HG02798 (cell line): ENCODE measurements at regions not wholly inside any gene's neighbourhood (a gene's known extent, or its start where the extent isn't known, plus 50 kb on each side); places are given as distances from the start of the nearest gene placed in this dataset.
A peak's percentile ranks its signal among the peaks of the same experiment; 100 is the strongest.
"Not testable (repeated sequence)": the region's sequence is repeated elsewhere in the genome, so short reads cannot be mapped to it uniquely, and the experiment has no call there.

Source experiments
- ATAC-seq: cut with Tn5 transposase; IDR thresholded peaks from one replicate; pipeline ENCODE4 v1.9.1; 2021; ENCODE audit warnings: mild to moderate bottlenecking; ENCODE audit not compliant: unreplicated experiment, poor library complexity

DNA sequence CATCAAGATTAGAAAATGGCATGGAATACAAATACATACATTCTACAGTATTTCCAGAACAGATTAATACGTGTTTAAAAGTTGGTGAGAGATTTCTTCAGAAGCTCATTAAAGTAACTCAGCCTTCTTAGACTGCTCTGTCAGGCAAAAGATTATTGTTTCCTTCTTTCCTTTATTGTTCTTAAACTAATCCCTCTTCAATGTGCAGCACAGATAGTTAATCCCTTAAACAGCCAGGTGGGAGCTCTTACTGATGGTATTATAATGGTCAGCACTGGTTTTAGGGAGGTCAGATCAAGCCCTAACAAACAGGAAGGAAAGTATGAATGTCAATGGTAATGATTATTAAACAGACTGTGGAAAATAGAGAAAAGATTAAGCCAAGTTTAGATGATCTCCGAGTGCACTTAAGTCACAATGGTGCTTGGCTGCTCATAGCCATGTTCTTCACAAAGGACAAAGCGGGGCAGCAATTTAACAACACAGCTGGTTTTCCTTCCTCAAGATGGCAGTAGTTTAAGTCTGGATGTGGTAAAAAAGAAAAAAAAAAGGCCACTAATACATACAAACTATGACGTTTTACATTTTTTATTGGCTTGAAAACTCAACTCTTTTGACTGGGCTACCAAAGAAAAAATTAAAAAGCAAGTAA is 992.6 kb downstream of the PCDH9 start:
- ATAC-seq = no peak

DNA sequence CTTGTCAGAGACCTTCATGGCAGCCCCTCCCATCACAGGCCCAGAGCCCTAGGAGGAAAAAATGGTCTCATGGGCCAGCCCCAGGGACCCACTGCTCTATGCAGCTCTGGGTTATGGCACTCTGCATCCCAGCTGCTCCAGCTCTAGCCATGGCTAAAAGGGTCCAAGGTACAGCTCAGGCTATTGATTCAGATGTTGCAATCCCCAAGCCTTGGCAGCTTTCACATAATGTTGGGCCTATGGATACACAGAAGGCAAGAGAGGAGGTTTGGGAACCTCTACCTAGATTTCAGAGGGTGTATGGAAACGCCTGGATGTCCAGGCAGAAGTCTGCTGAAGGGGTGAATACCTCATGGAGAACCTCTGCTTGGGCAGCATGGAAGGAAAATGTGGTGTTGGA is 996.0 kb downstream of the PCDH9 start:
- ATAC-seq = no peak

DNA sequence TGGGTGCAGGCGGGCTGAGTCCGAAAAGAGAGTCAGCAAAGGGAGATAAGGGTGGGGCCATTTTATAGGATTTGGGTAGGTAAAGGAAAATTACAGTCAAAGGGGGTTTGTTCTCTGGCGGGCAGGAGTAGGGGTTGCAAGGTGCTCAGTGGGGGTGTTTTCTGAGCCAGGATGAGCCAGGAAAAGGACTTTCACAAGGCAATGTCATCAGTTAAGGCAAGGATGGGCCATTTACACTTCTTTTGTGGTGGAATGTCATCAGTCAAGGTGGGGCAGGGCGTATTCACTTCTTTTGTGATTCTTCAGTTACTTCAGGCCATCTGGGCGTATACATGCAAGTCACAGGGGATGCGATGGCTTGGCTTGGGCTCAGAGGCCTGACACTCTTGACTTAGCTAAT is 998.2 kb downstream of the PCDH9 start:
- ATAC-seq = not testable (repeated sequence)

DNA sequence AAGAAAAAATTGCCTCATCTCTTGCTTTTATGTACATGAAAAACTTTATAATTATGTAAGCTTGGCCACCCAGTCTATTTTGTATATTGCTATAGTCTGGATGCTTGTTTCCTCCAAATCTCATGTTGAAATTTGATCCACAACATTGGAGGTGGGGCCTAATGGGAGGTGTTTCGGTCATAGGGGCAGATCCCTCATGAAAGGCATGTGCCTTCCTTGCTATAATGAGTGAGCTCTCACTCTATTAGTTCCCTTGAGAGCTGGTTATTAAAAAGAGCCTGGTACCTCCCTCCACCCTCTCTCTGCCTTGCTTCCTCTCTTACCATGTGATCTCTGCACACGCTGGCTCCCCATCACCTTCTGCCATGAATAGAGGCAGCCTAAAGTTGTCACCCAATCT is 1005.1 kb downstream of the PCDH9 start:
- ATAC-seq = no peak

DNA sequence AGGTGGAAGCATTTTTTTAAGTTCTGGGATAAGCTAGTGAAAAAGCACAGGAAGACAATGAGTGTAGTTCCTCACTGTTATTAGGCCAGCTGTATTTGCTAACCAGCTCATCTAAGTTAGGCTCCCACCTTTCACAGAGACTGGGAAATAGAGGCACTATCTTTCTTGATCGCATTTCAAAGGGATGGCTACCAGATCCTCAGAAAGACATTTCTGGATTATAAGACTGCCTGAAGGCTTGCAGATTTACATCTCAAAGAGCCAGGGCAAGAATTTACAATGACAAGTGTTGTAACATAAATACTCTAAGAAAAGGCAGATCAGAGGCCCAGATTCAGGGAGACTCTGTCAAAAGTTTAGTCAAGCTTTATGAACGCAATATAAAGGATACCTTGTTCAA is 1005.5 kb downstream of the PCDH9 start:
- no peak for ATAC-seq

DNA sequence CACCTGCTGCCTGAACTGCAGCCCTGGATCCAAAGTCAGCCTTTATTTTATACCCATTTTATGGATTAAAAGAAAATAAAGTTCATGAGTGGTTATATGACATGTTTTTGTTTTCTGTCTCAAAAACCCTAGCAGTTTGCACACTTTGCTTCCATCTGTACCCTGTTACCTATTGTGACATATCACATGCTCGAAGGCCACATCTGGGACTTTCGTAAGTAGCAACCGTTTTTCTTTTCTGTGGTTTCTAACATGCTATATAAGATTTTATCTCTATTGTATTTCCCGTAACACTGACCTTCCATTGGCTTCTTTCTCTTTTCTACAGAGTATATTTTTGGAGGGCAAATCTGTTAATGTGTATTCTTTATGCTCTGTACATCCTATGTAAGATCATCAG is 1007.2 kb downstream of the PCDH9 start:
- ATAC-seq = peak; percentile 60

DNA sequence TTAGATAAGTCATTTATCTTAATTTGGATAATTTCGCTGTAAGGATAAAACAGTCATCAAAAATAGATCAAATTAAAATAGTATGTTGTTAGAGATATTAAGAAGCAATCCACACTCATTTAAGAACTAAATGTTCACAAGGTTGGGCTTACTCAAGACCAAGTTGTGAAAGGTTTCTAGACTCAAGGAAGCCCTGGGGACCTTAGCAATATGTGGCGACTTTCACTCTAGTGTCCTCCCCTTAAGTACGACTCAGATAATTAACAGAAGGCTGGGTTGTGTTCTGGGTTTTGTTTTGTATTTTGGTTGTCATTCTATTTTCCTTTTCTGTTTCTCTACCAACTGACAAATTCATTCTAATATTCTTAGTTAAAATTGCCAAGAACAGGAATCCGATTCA is 1008.0 kb downstream of the PCDH9 start:
- no peak for ATAC-seq

DNA sequence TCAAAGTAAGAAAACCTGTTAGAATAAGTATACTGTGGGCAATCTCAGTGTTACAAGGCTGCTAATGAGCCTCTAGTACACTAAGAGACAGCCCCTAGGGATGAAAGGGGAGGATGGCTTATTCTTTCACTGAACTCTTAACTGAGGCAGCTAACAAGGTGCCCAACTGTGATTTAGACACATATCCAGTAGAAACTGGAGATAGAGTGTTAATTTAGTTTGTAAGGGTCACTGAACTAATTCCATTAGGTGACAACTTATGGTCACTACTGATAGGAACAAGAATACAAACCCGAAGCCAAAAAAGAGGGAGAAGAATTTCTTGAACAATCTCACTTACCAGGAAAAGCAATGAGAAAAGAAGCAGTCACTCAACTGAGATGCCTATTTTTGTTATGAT is 1010.6 kb downstream of the PCDH9 start:
- ATAC-seq = no peak

DNA sequence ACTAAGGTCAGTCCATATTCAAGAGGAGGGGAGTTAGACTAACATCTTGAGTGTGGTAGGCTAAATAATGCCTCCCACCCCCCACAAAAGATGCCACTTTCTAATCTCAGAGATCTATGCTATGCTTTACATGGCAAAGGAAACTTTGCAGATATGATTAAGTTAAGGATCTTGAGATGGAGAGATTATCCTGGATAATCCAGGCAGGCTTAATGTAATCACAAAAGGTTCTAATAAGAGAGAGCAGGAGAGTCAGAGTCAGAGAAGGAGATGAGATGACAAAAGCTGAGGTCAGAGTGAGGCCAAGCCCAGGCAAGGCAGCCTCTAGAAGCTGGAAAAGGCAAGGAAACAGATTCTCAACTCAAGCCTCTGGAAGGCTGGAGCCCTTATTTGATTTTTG is 1011.6 kb downstream of the PCDH9 start:
- no peak for ATAC-seq

DNA sequence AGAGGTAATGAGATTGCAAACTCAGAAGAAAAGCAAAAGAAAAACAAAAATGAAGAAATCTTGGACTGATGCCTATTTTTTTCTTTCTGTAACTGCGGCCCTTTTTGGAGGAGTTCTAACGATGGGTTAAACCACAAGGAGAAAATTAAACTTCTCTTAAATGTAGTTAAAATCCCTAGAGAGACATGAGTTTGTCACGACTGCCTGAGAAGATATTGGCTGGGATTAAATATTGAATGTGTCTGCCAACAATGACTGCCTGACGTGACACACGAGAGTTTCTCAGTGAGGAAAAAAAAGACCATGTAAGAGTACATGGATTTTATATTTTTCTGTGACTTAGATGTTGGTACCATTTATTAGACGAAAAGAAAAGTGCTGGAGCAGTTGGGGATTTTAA is 1013.4 kb downstream of the PCDH9 start:
- no peak for ATAC-seq

DNA sequence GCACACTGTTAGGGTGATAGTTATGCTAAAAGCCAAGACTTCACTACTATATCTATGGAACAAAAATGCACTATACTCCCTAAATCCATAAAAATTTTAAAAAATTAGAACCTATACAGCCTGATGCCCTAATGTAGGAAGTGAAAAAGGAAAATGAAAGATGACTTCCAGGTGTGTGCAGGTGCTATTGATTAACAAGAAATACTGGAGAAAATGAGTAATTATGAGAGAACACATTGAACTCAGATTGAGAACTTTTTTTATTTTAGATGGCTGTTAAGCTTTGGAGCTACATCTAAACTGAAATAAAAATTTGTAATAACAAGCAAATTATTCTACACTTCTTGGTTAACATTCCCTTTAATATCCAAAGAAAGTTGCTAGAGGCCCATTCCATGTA is 1015.7 kb downstream of the PCDH9 start:
- peak; percentile 28 for ATAC-seq

DNA sequence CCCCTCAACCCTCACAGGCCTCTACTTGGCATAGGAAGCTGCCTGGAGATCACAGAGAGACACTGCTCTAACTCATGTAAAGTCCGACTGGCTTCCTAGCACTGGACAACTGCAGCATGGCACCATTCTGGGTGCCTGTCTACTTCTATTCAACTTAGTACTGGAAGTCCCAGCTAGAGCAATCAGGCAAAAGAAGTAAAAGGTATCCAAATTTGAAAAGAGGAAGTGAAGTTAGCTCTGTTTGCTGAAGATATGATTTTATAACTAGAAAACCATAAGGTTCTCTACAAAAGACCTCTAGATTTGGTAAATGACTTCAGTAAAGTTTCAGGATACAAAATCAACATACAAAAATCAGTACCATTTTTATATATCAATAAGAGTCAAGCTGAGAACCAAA is 1017.6 kb downstream of the PCDH9 start:
- no peak for ATAC-seq

DNA sequence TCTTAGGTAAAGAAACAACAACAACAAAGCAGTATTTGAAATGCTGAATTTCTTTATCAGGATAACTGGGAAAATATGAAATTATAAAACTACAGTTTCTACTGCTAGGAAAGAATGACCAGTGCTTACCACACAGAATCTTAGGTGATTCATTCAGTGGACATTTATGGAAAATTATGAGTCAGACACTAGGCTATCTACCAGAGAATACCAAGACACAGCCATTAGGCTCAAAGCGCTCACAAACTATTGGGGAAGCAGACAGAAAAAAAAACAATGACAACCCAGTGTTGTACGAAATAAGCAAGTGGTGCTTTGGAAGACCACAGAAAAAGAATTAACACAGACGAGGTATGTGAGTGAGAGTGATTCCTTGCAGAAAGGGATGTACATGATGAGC is 1019.5 kb downstream of the PCDH9 start:
- no peak for ATAC-seq

DNA sequence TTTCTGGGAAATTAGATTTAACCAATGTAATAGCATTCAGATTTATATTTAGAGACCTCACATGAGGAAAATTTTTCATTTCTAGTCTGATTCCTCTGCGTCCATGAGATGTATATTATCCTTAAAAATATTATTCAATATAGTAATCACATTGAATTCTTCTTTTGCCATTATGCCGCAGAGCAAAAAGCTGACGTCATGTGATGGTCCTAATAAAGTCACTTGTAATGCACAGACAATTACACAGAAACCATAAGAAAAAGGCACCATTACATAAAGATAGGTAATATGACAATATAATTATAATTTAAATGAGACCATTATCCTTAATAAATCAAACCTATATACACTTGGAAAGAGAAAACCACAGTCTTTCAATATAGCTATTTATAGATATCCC is 1021.5 kb downstream of the PCDH9 start:
- no peak for ATAC-seq

DNA sequence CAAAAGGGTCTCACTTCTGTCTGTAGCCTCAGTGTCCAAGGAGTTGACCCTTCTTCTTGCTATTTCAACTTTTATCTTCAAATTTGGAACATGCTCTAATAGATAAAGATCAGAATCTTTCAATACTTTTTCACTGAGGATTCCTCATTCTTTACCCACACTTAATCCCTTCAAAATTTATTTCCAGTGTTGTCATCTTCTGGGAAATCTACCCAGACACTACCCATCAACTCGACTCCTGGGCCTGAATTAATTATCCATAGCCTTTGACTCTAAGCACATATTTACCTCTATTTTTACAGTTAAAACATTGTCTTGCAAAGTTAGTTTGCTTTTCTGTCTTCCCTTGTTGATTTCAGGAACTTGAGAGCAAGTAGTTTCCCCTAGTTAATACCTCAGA is 1022.5 kb downstream of the PCDH9 start:
- no peak for ATAC-seq

DNA sequence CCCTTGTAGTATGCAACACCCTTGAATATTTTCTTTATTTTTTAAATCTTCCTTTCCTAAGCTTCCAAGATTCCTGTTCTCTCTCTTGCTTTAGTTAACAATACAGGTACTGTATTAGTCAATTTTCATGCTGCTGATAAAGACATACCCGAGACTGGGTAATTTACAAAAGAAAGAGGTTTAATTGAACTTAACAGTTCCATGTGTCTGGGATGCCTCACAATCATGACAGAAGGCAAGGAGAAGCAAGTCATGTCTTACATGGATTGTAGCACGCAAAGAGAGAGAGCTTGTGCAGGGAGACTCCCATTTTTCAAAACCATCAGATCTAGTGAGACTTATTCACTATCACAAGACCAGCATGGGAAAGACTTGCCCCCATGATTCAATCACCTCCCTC is 1024.3 kb downstream of the PCDH9 start:
- ATAC-seq = no peak

DNA sequence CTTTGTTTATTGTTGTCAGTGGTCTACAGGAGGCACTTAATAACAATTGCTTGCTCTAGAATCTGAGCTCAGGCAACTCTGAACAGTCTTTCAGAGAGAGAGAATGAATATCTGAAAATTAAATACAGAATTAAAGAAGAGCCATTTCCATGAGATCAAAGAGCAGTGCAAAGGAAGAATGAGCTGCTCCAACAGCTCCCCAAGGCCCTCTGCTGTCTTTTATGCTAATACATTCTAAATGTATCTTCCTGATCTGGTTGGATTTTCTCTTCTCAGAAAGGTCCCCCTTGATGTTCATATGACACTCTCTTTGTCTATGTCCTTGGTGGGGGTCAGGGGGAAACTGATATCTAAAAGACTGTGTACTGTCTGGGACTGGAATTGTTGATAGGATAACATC is 1029.6 kb downstream of the PCDH9 start:
- no peak for ATAC-seq

DNA sequence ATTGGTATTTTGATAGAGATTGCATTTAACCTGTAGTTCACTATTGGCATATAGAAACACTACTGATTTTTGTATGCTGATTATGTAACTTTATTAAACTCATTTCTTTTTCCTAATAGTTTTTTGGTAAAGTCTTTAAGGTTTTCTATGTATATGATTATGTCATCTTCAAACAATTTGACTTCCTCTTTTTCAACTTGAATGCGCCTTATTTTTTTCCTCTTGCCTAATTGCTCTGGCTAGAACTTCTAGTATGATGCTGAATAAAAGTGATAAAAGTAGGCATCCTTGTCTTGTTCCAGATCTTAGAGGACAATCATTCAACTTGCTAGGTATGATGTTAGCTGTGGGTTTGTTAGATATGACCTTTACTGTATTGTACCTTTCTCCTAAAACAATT is 1034.9 kb downstream of the PCDH9 start:
- ATAC-seq = no peak

DNA sequence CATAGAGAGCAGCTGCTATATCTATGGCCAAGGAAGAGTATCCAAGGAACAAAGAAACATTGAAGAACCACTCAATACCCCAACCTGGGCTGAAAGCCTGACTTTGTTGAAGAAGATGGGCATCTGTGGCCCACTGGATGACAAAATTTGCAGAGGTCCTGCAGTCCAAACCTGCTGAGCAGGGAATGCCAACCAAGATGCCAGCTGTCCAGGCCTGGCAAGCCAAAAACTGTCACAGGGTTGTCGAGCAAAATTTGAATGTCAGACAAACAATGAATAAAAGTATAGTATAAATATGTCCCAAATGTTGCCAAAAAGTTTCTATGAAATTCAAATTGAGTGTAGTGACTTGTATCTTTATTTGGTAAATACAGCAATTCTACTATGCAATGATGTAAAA is 1040.2 kb downstream of the PCDH9 start:
- ATAC-seq = no peak

DNA sequence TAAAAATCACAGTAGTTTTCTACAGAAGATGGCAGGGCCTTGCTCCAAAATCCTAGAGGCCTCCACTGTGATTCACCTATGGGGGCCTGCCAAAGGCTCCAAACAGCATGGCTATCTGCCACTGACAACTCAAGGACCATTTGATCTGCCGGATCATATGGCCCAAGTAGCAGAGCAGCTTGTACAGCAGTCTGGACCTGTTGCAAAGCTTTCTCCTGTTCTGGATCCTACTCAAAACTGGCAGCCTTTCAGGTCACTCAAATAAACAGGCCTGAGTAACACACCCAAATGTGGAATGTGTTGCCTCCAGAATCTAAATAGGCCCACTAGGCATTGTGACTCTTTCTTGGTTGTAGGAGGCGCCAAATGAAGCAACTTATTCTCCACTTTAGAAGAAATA is 1049.3 kb downstream of the PCDH9 start:
- ATAC-seq = no peak

DNA sequence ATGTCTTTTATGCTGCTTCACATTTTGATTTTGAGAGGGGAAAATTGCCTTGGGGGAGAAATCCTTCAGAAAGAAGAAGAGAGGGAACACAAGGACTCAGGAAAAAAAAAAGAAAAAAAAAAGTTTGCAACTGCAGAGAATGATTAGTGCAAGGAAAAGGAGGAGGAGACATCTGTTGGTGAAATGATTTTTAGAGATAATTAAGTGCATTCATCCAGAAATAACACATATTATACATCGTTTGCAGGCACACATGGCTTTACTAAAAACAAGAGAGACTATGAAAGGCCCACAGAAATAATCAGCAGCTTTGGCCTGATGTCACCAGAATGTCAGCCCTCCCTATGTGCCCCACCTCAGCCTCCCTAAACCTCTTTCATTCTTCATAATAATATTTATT is 1058.2 kb downstream of the PCDH9 start:
- no peak for ATAC-seq

DNA sequence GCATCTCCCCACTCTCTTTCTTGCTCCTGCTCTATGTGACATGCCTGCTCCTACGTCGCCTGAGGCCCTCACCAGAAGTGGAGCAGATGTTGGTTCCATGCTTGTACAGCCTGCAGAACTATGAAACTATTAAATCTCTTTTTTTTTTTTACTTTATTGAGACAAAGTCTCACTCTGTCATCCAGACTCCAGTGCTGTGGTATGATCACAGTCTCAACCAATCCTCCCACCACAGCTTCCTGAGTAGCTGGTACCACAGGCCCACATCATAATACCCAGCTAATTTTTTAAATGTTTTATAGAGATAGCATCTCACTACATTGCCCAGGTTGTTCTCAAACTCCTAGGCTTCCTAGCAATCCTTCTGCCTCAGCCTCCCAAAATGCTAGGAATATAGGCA is 1067.7 kb downstream of the PCDH9 start:
- no peak for ATAC-seq

DNA sequence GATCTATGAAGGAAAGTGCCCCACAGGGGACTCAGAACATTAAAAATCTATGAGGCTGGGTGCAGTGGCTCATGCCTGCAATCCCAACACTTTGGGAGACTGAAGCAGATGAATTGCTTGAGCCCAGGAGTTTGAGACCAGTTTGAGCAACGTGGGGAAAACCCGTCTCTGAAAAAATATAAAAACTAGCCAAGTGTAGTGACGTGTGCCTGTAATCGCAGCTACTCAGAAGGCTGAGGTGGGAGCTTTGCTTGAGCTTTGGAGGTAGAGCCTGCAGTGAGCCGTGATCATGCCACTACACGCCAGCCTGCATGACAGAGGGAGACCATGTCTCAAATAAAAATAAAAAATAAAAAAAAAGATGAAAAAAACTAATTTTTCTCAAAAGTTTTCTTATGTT is 1070.6 kb downstream of the PCDH9 start:
- peak; percentile 67 for ATAC-seq
